ENCODE measurements at regions not wholly inside any gene's neighbourhood (a gene's known extent, or its start where the extent isn't known, plus 50 kb on each side); places are given as distances from the start of the nearest gene placed in this dataset.
"Not testable (repeated sequence)": the region's sequence is repeated elsewhere in the genome, so short reads cannot be mapped to it uniquely, and the experiment has no call there.

- DNase-seq: no peak
Measured at GRCh38 chrX:27136325-27136724, 326.8 kb downstream of the PPP4R3C start.

GRCh38 chrX:27132862-27133261 lies 330.3 kb downstream of the PPP4R3C start:
- no peak for DNase-seq

- DNase-seq: not testable (repeated sequence)
Measured at GRCh38 chrX:27087176-27087575, 376.0 kb downstream of the PPP4R3C start.

GRCh38 chrX:27086237-27086636 lies 376.9 kb downstream of the PPP4R3C start:
- no peak for DNase-seq

GRCh38 chrX:27085346-27085745 lies 377.8 kb downstream of the PPP4R3C start:
- no peak for DNase-seq

GRCh38 chrX:27078371-27078770 lies 384.8 kb downstream of the PPP4R3C start:
- DNase-seq: no peak

- DNase-seq: no peak
Measured at GRCh38 chrX:27057883-27058282, 405.3 kb downstream of the PPP4R3C start.

GRCh38 chrX:27039332-27039731 lies 423.8 kb downstream of the PPP4R3C start:
- DNase-seq: no peak

- DNase-seq: no peak
Measured at GRCh38 chrX:27008486-27008885, 454.7 kb downstream of the PPP4R3C start.

- no peak for DNase-seq
Measured at GRCh38 chrX:26999634-27000033, 463.5 kb downstream of the PPP4R3C start.

GRCh38 chrX:26958261-26958660 lies 504.9 kb downstream of the PPP4R3C start:
- no peak for DNase-seq

- DNase-seq: no peak
Measured at GRCh38 chrX:26954029-26954428, 509.1 kb downstream of the PPP4R3C start.

- DNase-seq: no peak
Measured at GRCh38 chrX:26952213-26952612, 510.9 kb downstream of the PPP4R3C start.

GRCh38 chrX:26927419-26927818 lies 535.7 kb downstream of the PPP4R3C start:
- no peak for DNase-seq

GRCh38 chrX:26925088-26925487 lies 538.1 kb downstream of the PPP4R3C start:
- no peak for DNase-seq

GRCh38 chrX:26922278-26922677 lies 540.9 kb downstream of the PPP4R3C start:
- DNase-seq: no peak

- no peak for DNase-seq
Measured at GRCh38 chrX:26918631-26919030, 544.5 kb downstream of the PPP4R3C start.

- no peak for DNase-seq
Measured at GRCh38 chrX:26916991-26917390, 546.1 kb downstream of the PPP4R3C start.

- no peak for DNase-seq
Measured at GRCh38 chrX:26915064-26915463, 548.1 kb downstream of the PPP4R3C start.

GRCh38 chrX:26914232-26914631 lies 548.9 kb downstream of the PPP4R3C start:
- no peak for DNase-seq

- not testable (repeated sequence) for DNase-seq
Measured at GRCh38 chrX:26911785-26912184, 551.4 kb downstream of the PPP4R3C start.

- no peak for DNase-seq
Measured at GRCh38 chrX:26909728-26910127, 553.4 kb downstream of the PPP4R3C start.

GRCh38 chrX:26908218-26908617 lies 554.9 kb downstream of the PPP4R3C start:
- no peak for DNase-seq

- DNase-seq: no peak
Measured at GRCh38 chrX:26889574-26889973, 573.6 kb downstream of the PPP4R3C start.

GRCh38 chrX:26873736-26874135 lies 589.4 kb downstream of the PPP4R3C start:
- DNase-seq: no peak

- no peak for DNase-seq
Measured at GRCh38 chrX:26871967-26872366, 591.2 kb downstream of the PPP4R3C start.

All from activated naive CD4-positive, alpha-beta T cell treated with anti-CD3 and anti-CD28 coated beads, Interleukin-2, amount 50 U/mL, for 16 hours (primary cell).